K562 (cell line): ENCODE measurements at regions not wholly inside any gene's neighbourhood (a gene's known extent, or its start where the extent isn't known, plus 50 kb on each side); places are given as distances from the start of the nearest gene placed in this dataset.

Experiments used
- ATAC-seq: fragments of 200-7000 bp; cut with Tn5 transposase; 3 replicates; pipeline ENCODE4 v1.9.1; 2020; ENCODE audit warnings: moderate library complexity
- BruUV-seq: library from RNA; stranded (reverse); fragments of 400-500 nt; replicated peaks from 2 replicates; lab custom pipeline; 2021; lab: Mats Ljungman, UMichigan
- CTCF ChIA-PET: fragments of 300-600 bp; formaldehyde crosslinking; extraction: SDS; loops from one replicate; lab custom pipeline; 2021; ENCODE audit warnings: low intra/inter-chr PET ratio; lab: Yijun Ruan, JAX
- POLR2A ChIA-PET: fragments of 300-600, 350-650 bp; sonication (Branson Sonifier 250); formaldehyde crosslinking; extraction: SDS; loops from one replicate; lab custom pipeline; 2021; ENCODE audit warnings: antibody characterized with exemption, inconsistent platforms; lab: Yijun Ruan, JAX
- DNase-seq, 4 experiments: peaks; one replicate each; pipeline versions ENCODE4 v3.0.0 to v3.0.0-alpha.2; 2011 to 2018; ENCODE audit warnings: low spot score in 3 of 4, mixed read lengths in 3 of 4; ENCODE audit errors: extremely low read depth in 1 of 4
- FAIRE-seq: peaks from 2 replicates; lab custom pipeline; 2011; peaks lifted over from hg19 to GRCh38; lab: Jason Lieb, UNC
- H2AFZ ChIP-seq: 2 replicates; pipeline ENCODE4 v1.6.0; 2011; ENCODE audit warnings: low read depth, low read length, control low read depth, inconsistent platforms
- H3K27ac ChIP-seq: fragments of 200-600 bp; 3 replicates; pipeline ENCODE4 v1.8.0; 2011; ENCODE audit warnings: low read depth, mild to moderate bottlenecking, control low read depth, inconsistent platforms, low read length, moderate library complexity, mixed read lengths; ENCODE audit errors: extremely low read depth
- H3K27me3 ChIP-seq, 2 experiments: fragments of 300-600 bp in 1 of 2; 2 replicates in 1 of 2; 3 replicates in 1 of 2; pipeline versions ENCODE4 v1.6.0 to v1.8.0; 2011; ENCODE audit warnings: inconsistent platforms in 2 of 2, low read length in 2 of 2, mild to moderate bottlenecking in 1 of 2, mixed read lengths in 1 of 2, moderate library complexity in 1 of 2; ENCODE audit not compliant: control insufficient read depth in 2 of 2, insufficient read depth in 2 of 2
- H3K36me3 ChIP-seq: fragments of 300-600 bp; 3 replicates; pipeline ENCODE4 v1.8.0; 2011; ENCODE audit warnings: mild to moderate bottlenecking, low read length, inconsistent platforms; ENCODE audit not compliant: control insufficient read depth, insufficient read depth
- H3K4me1 ChIP-seq, 2 experiments: fragments of 200-600 bp in 1 of 2; replicated peaks in 1 of 2; 2 replicates in 1 of 2; 3 replicates in 1 of 2; pipeline versions ENCODE4 v1.5.1 to v1.8.0; 2011; ENCODE audit warnings: inconsistent platforms in 2 of 2, low read length in 2 of 2, mild to moderate bottlenecking in 1 of 2, mixed read lengths in 1 of 2, moderate library complexity in 1 of 2; ENCODE audit not compliant: control insufficient read depth in 2 of 2, insufficient read depth in 2 of 2
- H3K4me2 ChIP-seq: 2 replicates; pipeline ENCODE4 v1.6.1; 2011; ENCODE audit warnings: low read length, control low read depth, inconsistent platforms, mixed read lengths; ENCODE audit not compliant: insufficient read depth
- H3K4me3 ChIP-seq: fragments of 200-600 bp; sonication (generic), shearing (Covaris generic); 2 replicates; pipeline ENCODE4 v1.5.1; 2016; ENCODE audit warnings: control low read depth, inconsistent platforms
- H3K79me2 ChIP-seq: fragments of 200-600 bp; 3 replicates; pipeline ENCODE4 v1.8.0; 2011; ENCODE audit warnings: low read length, inconsistent platforms; ENCODE audit not compliant: control insufficient read depth, insufficient read depth
- H3K9ac ChIP-seq, 2 experiments: 2 replicates each; pipeline versions ENCODE4 v1.6.0 to v1.6.1; 2011; ENCODE audit warnings: low read depth in 2 of 2, low read length in 2 of 2, control low read depth in 1 of 2, inconsistent platforms in 1 of 2, mild to moderate bottlenecking in 1 of 2, mixed read lengths in 1 of 2; ENCODE audit not compliant: insufficient read depth in 1 of 2
- H3K9me1 ChIP-seq: one replicate; pipeline ENCODE4 v1.6.0; 2011; ENCODE audit warnings: inconsistent platforms, mild to moderate bottlenecking, low read length, moderate library complexity; ENCODE audit not compliant: control insufficient read depth, insufficient read depth
- H3K9me3 ChIP-seq: replicated peaks from 2 replicates; pipeline ENCODE4 v1.5.1; 2011; ENCODE audit warnings: low read depth, low read length, inconsistent platforms; ENCODE audit not compliant: control insufficient read depth, insufficient read depth
- H4K20me1 ChIP-seq: replicated peaks from 2 replicates; pipeline ENCODE4 v1.6.1; 2011; ENCODE audit warnings: low read length, inconsistent platforms, mixed read lengths; ENCODE audit not compliant: control insufficient read depth, insufficient read depth
- ATF1 ChIP-seq, 2 experiments: fragments of 450-650 bp in 1 of 2; IDR thresholded peaks; 2 replicates each; pipeline ENCODE4 v1.6.1; 2016; ENCODE audit warnings: missing compliant biosample characterization in 1 of 2, missing genetic modification characterization in 1 of 2
- CBX1 ChIP-seq: sonication (generic); IDR thresholded peaks from 2 replicates; pipeline ENCODE4 v1.6.1; 2016; ENCODE audit warnings: antibody characterized with exemption, low read depth, mild to moderate bottlenecking
- CC2D1A ChIP-seq: fragments of 450-650 bp; IDR thresholded peaks from 2 replicates; pipeline ENCODE4 v1.6.1; 2017; ENCODE audit warnings: mild to moderate bottlenecking
- GABPB2 ChIP-seq: fragments of 250-450 bp; sonication (Bioruptor Pico); conservative IDR thresholded peaks from 2 replicates; pipeline ENCODE4 v1.5.1; 2021; ENCODE audit warnings: mild to moderate bottlenecking
- HMBOX1 ChIP-seq: sonication (generic); IDR thresholded peaks from 2 replicates; pipeline ENCODE4 v1.6.1; 2016
- ZNF12 ChIP-seq: sonication (generic); formaldehyde crosslinking; IDR thresholded peaks from 2 replicates; pipeline ENCODE4 v1.4.0; 2020; ENCODE audit warnings: mild to moderate bottlenecking, missing genetic modification reagents
- WGBS: fragments of 100-300 bp; shearing (Covaris generic); methylation state at CpG from one replicate; pipeline ENCODE4 v1.1.6; 2016; ENCODE audit warnings: low coverage, mixed read lengths; ENCODE audit not compliant: insufficient coverage; ENCODE audit errors: missing lambda C conversion rate; 5-methylcytosine and 5-hydroxymethylcytosine counted together
- in situ Hi-C: fragments of 300-500 bp; cut with MboI; formaldehyde crosslinking; loops from 4 replicates; pipeline ENCODE4 v1.15.0; 2018; ENCODE audit warnings: inconsistent platforms, mixed read lengths
- intact Hi-C: fragments of 100-400 bp; cut with micrococcal nuclease; formaldehyde crosslinking; loops from 2 replicates; pipeline ENCODE4 v1.14.2; 2022
- TF ChIP-seq, protein P1 (sequence below), 2 experiments: IDR thresholded peaks in 1 of 2; conservative IDR thresholded peaks in 1 of 2; 2 replicates each; pipeline ENCODE4 v1.6.1; 2016; ENCODE audit warnings: low read depth in 2 of 2, mild to moderate bottlenecking in 1 of 2, missing compliant biosample characterization in 1 of 2, missing genetic modification characterization in 1 of 2, moderate library complexity in 1 of 2
- TF ChIP-seq, protein P2 (sequence below): IDR thresholded peaks from 3 replicates; pipeline ENCODE4 v1.6.1; 2011; ENCODE audit warnings: borderline replicate concordance, mild to moderate bottlenecking, moderate library complexity; ENCODE audit not compliant: insufficient read length; ENCODE audit errors: extremely low read depth

- TF ChIP-seq CBX1 (no peak), ZNF12 (CRISPR knock-in tag) (no peak)
- TF ChIP-seq, protein P1, sequence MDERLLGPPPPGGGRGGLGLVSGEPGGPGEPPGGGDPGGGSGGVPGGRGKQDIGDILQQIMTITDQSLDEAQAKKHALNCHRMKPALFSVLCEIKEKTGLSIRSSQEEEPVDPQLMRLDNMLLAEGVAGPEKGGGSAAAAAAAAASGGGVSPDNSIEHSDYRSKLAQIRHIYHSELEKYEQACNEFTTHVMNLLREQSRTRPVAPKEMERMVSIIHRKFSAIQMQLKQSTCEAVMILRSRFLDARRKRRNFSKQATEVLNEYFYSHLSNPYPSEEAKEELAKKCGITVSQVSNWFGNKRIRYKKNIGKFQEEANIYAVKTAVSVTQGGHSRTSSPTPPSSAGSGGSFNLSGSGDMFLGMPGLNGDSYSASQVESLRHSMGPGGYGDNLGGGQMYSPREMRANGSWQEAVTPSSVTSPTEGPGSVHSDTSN (CRISPR knock-in tag; IDR thresholded peaks at IDR 0.05; ENCODE audit: low read depth), result no peak
- TF ChIP-seq, protein P1 (tag; conservative IDR thresholded peaks at IDR 0.05; ENCODE audit: low read depth), result no peak
- TF ChIP-seq, all 486 proteins: peak for 0
Observed at GRCh38 chr10:34916314-34916713, 101.2 kb upstream of the PARD3 start (continued).

DNA sequence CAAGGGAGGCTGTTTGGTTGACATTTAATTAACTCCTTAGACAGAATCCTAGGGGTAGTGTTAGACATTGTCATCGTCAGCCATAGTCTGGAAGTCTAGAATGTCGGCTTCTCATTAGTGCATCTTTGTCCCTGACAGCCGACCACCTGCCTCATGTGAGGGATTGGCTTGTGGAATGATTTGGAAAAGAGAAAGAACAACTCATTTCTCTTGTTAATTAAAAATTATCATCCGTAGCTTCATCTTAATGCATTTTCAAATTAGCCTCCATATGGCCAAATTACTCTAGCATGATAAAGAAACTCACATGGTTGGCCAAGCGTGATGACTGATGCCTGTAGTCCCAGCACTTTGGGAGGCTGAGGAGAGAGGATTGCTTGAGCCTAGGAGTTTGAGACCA is 97.7 kb upstream of the PARD3 start:
- H3K36me3 ChIP-seq, result no peaks in the 10 kb centered on the region
- H4K20me1 ChIP-seq, result no peaks in the 10 kb centered on the region
- H3K9me1 ChIP-seq, result no peaks in the 10 kb centered on the region
- no peaks in the 10 kb centered on the region for H3K79me2 ChIP-seq
- H3K9me3 ChIP-seq, result no peaks in the 10 kb centered on the region
- DNase-seq, result no peak
- ATAC-seq, result no peak
- in situ Hi-C loops (no loop called here), intact Hi-C loops (no loop called here)
- H3K27ac ChIP-seq, result no peak overlapping the region
- ChIA-PET CTCF (no interaction called here), POLR2A (interaction anchor here (0.7 kb wide), 1 partner anchor 364 kb away, joined by 3 read pairs; no protein-coding TSS in a partner anchor)
- H3K4me2 ChIP-seq, result no peak overlapping the region
- WGBS, result 0% methylated on average over 5 of the region's 5 CpGs
- peaks cover 11 to 22% of the 10 kb centered on the region in 2 experiments; a peak in 4 of 5 replicates for H3K27me3 ChIP-seq
- H3K9ac ChIP-seq, result no peak overlapping the region
- BruUV-seq, result no TSS peak
- no peaks in the 10 kb centered on the region for H3K4me1 ChIP-seq
- H3K4me3 ChIP-seq, result no peak overlapping the region
- no peak overlapping the region for H2AFZ ChIP-seq
- no peak for FAIRE-seq
- TF ChIP-seq, protein P2, sequence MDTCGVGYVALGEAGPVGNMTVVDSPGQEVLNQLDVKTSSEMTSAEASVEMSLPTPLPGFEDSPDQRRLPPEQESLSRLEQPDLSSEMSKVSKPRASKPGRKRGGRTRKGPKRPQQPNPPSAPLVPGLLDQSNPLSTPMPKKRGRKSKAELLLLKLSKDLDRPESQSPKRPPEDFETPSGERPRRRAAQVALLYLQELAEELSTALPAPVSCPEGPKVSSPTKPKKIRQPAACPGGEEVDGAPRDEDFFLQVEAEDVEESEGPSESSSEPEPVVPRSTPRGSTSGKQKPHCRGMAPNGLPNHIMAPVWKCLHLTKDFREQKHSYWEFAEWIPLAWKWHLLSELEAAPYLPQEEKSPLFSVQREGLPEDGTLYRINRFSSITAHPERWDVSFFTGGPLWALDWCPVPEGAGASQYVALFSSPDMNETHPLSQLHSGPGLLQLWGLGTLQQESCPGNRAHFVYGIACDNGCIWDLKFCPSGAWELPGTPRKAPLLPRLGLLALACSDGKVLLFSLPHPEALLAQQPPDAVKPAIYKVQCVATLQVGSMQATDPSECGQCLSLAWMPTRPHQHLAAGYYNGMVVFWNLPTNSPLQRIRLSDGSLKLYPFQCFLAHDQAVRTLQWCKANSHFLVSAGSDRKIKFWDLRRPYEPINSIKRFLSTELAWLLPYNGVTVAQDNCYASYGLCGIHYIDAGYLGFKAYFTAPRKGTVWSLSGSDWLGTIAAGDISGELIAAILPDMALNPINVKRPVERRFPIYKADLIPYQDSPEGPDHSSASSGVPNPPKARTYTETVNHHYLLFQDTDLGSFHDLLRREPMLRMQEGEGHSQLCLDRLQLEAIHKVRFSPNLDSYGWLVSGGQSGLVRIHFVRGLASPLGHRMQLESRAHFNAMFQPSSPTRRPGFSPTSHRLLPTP, result no peak
- TF ChIP-seq CC2D1A (no peak), ATF1 (CRISPR knock-in tag; IDR thresholded peaks at IDR 0.05) (no peak), ATF1 (tag; IDR thresholded peaks at IDR 0.05) (no peak), HMBOX1 (no peak), GABPB2 (CRISPR knock-in tag) (no peak)
